Gastrocnemius medialis (tissue), 4 donors: ENCODE measurements at regions not wholly inside any gene's neighbourhood (a gene's known extent, or its start where the extent isn't known, plus 50 kb on each side); places are given as distances from the start of the nearest gene placed in this dataset.

Source experiments
- ATAC-seq, 2 donors: fragments of 150-250 bp; one replicate each; pipeline ENCODE4 v1.9.1; 2016
- DNase-seq, 2 donors: peaks; one replicate each; pipeline ENCODE4 v3.0.0-alpha.2; 2019
- H3K27ac ChIP-seq, 4 donors: fragments of 200-600 bp; sonication (generic); 1 replicate in 1 of 4; 2 replicates in 3 of 4; pipeline ENCODE4 v1.5.1; 2016 to 2018; ENCODE audit warnings: mild to moderate bottlenecking in 2 of 4, moderate library complexity in 1 of 4
- H3K27me3 ChIP-seq, 3 donors: fragments of 200-600 bp; sonication (generic) in 2 of 3; 1 replicate in 1 of 3; 2 replicates in 2 of 3; pipeline versions ENCODE4 v1.5.1 to v1.6.0; 2016 to 2019; ENCODE audit warnings: mild to moderate bottlenecking in 1 of 3, moderate library complexity in 1 of 3
- H3K36me3 ChIP-seq, 2 donors: fragments of 200-600 bp; sonication (generic) in 1 of 2; one replicate each; pipeline ENCODE4 v1.5.1; 2017 to 2018
- H3K4me1 ChIP-seq, 2 donors: fragments of 200-600 bp; sonication (generic) in 1 of 2; one replicate each; pipeline ENCODE4 v1.5.1; 2016 to 2017; ENCODE audit warnings: mild to moderate bottlenecking in 2 of 2
- H3K4me3 ChIP-seq, 4 donors: fragments of 200-600 bp; sonication (generic) in 3 of 4; 1 replicate in 1 of 4; 2 replicates in 3 of 4; pipeline ENCODE4 v1.5.1; 2016 to 2019; ENCODE audit warnings: mild to moderate bottlenecking in 2 of 4
- H3K9me3 ChIP-seq, 3 donors: fragments of 200-600 bp; sonication (generic) in 2 of 3; 1 replicate in 1 of 3; 2 replicates in 2 of 3; pipeline ENCODE4 v1.5.1; 2016 to 2019
- POLR2A ChIP-seq, 2 donors: fragments of 450-650 bp; IDR thresholded peaks; one replicate each; pipeline ENCODE4 v1.6.1; 2017; ENCODE audit warnings: antibody characterized with exemption in 2 of 2, mild to moderate bottlenecking in 2 of 2, moderate library complexity in 2 of 2
- in situ Hi-C, 4 donors: fragments of 200-750 bp; cut with MboI; loops; one replicate each; pipeline versions ENCODE4 v1.15.0 to v1.8.0; 2017; ENCODE audit warnings: low sequenced_read_pairs in 4 of 4
- intact Hi-C: fragments of 100-400 bp; cut with DNase I; formaldehyde crosslinking; loops from one replicate; pipeline ENCODE4 v1.15.1; 2023; ENCODE audit warnings: low total_unique reads
- TF ChIP-seq, protein P1 (sequence below), 5 experiments: fragments of 450-650 bp in 3 of 5; fragments of 200-600 bp in 2 of 5; sonication (generic) in 2 of 5; IDR thresholded peaks in 4 of 5; conservative IDR thresholded peaks in 1 of 5; 1 replicate in 4 of 5; 2 replicates in 1 of 5; pipeline ENCODE4 v1.5.1; 2016 to 2019; ENCODE audit warnings: antibody characterized with exemption in 5 of 5, mild to moderate bottlenecking in 3 of 5, moderate library complexity in 3 of 5

- Histone ChIP-seq H3K36me3 (no peaks in the 10 kb centered on the region), H3K4me1 (peaks cover 11 to 23% of the 10 kb centered on the region in 2 donors), H3K27ac (peak overlapping the region; percentile 88 to 97 (median 93)), H3K27me3 (no peaks in the 10 kb centered on the region), H3K9me3 (no peaks in the 10 kb centered on the region), H3K4me3 (peak overlapping the region; percentile 71 to 95 (median 77))
- DNase-seq, result peak in 1 of 2 donors; percentile 49
- in situ Hi-C loops, result loop anchor here in 3 of 4 donors (5.0 to 25.0 kb wide), 2 partner anchors 35 to 980 kb away; a partner anchor contains a TSS
- no peak for TF ChIP-seq POLR2A (IDR thresholded peaks at IDR 0.05)
- TF ChIP-seq, protein P1, sequence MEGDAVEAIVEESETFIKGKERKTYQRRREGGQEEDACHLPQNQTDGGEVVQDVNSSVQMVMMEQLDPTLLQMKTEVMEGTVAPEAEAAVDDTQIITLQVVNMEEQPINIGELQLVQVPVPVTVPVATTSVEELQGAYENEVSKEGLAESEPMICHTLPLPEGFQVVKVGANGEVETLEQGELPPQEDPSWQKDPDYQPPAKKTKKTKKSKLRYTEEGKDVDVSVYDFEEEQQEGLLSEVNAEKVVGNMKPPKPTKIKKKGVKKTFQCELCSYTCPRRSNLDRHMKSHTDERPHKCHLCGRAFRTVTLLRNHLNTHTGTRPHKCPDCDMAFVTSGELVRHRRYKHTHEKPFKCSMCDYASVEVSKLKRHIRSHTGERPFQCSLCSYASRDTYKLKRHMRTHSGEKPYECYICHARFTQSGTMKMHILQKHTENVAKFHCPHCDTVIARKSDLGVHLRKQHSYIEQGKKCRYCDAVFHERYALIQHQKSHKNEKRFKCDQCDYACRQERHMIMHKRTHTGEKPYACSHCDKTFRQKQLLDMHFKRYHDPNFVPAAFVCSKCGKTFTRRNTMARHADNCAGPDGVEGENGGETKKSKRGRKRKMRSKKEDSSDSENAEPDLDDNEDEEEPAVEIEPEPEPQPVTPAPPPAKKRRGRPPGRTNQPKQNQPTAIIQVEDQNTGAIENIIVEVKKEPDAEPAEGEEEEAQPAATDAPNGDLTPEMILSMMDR (IDR thresholded peaks at IDR 0.05 in 4 of 5, conservative IDR thresholded peaks at IDR 0.05 in 1 of 5), result no peak
- ATAC-seq, result peak; percentile 8 to 24
- intact Hi-C loops, result loop anchor here (1.0 to 10.0 kb wide), 6 partner anchors 33 to 1318 kb away; partner anchors contain the start of genes HMGN4 and ZNF184
Measured at GRCh38 chr6:26156850-26157250, 69.6 kb downstream of the HFE start.

GRCh38 chr6:26157251-26158075 is 70.2 kb downstream of the HFE start:
- Histone ChIP-seq H3K4me1 (peaks cover 11 to 23% of the 10 kb centered on the region in 2 donors), H3K27me3 (no peaks in the 10 kb centered on the region), H3K4me3 (peak overlapping the region; percentile 71 to 95 (median 77)), H3K27ac (peak overlapping the region; percentile 88 to 97 (median 93)), H3K9me3 (no peaks in the 10 kb centered on the region), H3K36me3 (no peaks in the 10 kb centered on the region)
- DNase-seq (peak in 1 of 2 donors; percentile 76), ATAC-seq (peak; percentile 84 to 89)
- in situ Hi-C loops (loop anchor here in 3 of 4 donors (5.0 to 25.0 kb wide), 2 partner anchors 35 to 980 kb away; a partner anchor contains a TSS), intact Hi-C loops (loop anchor here (1.0 to 10.0 kb wide), 5 partner anchors 116 to 1317 kb away; partner anchors contain the start of genes HMGN4 and ZNF184)
- TF ChIP-seq, protein P1 (IDR thresholded peaks at IDR 0.05 in 4 of 5, conservative IDR thresholded peaks at IDR 0.05 in 1 of 5), result no peak
- TF ChIP-seq POLR2A (IDR thresholded peaks at IDR 0.05), result no peak

GRCh38 chr6:26158076-26158580 is 70.9 kb downstream of the HFE start:
- ATAC-seq (no peak), DNase-seq (peak; percentile 64 to 73)
- H3K9me3 ChIP-seq, result no peaks in the 10 kb centered on the region
- peak; percentile 89 to 97 for TF ChIP-seq POLR2A (IDR thresholded peaks at IDR 0.05)
- TF ChIP-seq, protein P1 (IDR thresholded peaks at IDR 0.05 in 4 of 5, conservative IDR thresholded peaks at IDR 0.05 in 1 of 5), result no peak
- intact Hi-C loops (loop anchor here (2.0 to 10.0 kb wide), 3 partner anchors 377 to 1317 kb away; partner anchors contain the start of genes HMGN4 and ZNF184), in situ Hi-C loops (loop anchor here in 3 of 4 donors (5.0 to 25.0 kb wide), 2 partner anchors 36 to 979 kb away; a partner anchor contains a TSS)
- H3K27me3 ChIP-seq, result no peaks in the 10 kb centered on the region
- no peaks in the 10 kb centered on the region for H3K36me3 ChIP-seq
- H3K4me1 ChIP-seq, result peaks cover 11 to 23% of the 10 kb centered on the region in 2 donors
- H3K27ac ChIP-seq, result peak overlapping the region; percentile 88 to 97 (median 93)
- peak overlapping the region; percentile 60 to 95 (median 68) for H3K4me3 ChIP-seq

GRCh38 chr6:26158581-26159356 is 71.5 kb downstream of the HFE start:
- ATAC-seq (peak in 1 of 2 donors; percentile 17), DNase-seq (peak in 1 of 2 donors; percentile 38)
- in situ Hi-C loops (loop anchor here in 3 of 4 donors (5.0 to 25.0 kb wide), 2 partner anchors 36 to 979 kb away; a partner anchor contains a TSS), intact Hi-C loops (loop anchor here (2.0 to 10.0 kb wide), 3 partner anchors 376 to 1316 kb away; partner anchors contain the start of genes HMGN4 and ZNF184)
- TF ChIP-seq POLR2A (IDR thresholded peaks at IDR 0.05), result no peak
- TF ChIP-seq, protein P1 (IDR thresholded peaks at IDR 0.05 in 4 of 5, conservative IDR thresholded peaks at IDR 0.05 in 1 of 5), result no peak
- Histone ChIP-seq H3K4me3 (peak overlapping the region; percentile 60 to 95 (median 68)), H3K4me1 (peaks cover 11 to 23% of the 10 kb centered on the region in 2 donors), H3K9me3 (no peaks in the 10 kb centered on the region), H3K27ac (peak overlapping the region; percentile 88 to 97 (median 93)), H3K27me3 (no peaks in the 10 kb centered on the region), H3K36me3 (no peaks in the 10 kb centered on the region)
